OCI-LY7 (cell line): ENCODE measurements at regions not wholly inside any gene's neighbourhood (a gene's known extent, or its start where the extent isn't known, plus 50 kb on each side); places are given as distances from the start of the nearest gene placed in this dataset.

Source experiments
- BruUV-seq: library from RNA; stranded (reverse); fragments of 400-500 nt; replicated peaks from 2 replicates; lab custom pipeline; 2021; lab: Mats Ljungman, UMichigan
- CTCF ChIA-PET: fragments of 300-600 bp; sonication (Branson Sonifier 250); formaldehyde crosslinking; loops from one replicate; lab custom pipeline; 2022; ENCODE audit warnings: antibody characterized with exemption; ENCODE audit not compliant: unreplicated experiment; lab: Charles Lee
- POLR2A ChIA-PET: fragments of 300-600 bp; sonication (Branson Sonifier 250); formaldehyde crosslinking; loops from one replicate; lab custom pipeline; 2022; ENCODE audit warnings: antibody characterized with exemption; lab: Charles Lee
- DNase-seq: peaks from one replicate; pipeline ENCODE4 v3.0.0-alpha.2; 2015; ENCODE audit warnings: low spot score
- H2AFZ ChIP-seq: fragments of 200-600 bp; sonication (generic), shearing (Covaris generic); 2 replicates; pipeline ENCODE4 v1.6.1; 2014; ENCODE audit warnings: mild to moderate bottlenecking, antibody characterized with exemption, low read length, moderate library complexity
- H3K27ac ChIP-seq: fragments of 200-600 bp; sonication (generic); 2 replicates; pipeline ENCODE4 v1.5.1; 2014; ENCODE audit warnings: mixed run types, low read depth, mild to moderate bottlenecking, moderate library complexity, low read length, inconsistent platforms; ENCODE audit not compliant: poor library complexity, severe bottlenecking
- H3K36me3 ChIP-seq: fragments of 200-600 bp; sonication (generic); 2 replicates; pipeline ENCODE4 v1.6.1; 2014; ENCODE audit warnings: mild to moderate bottlenecking, antibody characterized with exemption, low read length, moderate library complexity, mixed read lengths; ENCODE audit not compliant: insufficient read depth
- H3K4me1 ChIP-seq: fragments of 200-600 bp; sonication (generic); 2 replicates; pipeline ENCODE4 v1.5.1; 2014; ENCODE audit warnings: mild to moderate bottlenecking, low read length; ENCODE audit not compliant: insufficient read depth, poor library complexity, severe bottlenecking
- H3K4me2 ChIP-seq: fragments of 200-600 bp; sonication (generic); 2 replicates; pipeline ENCODE4 v1.6.1; 2014; ENCODE audit warnings: mild to moderate bottlenecking, low read length
- H3K4me3 ChIP-seq: fragments of 200-600 bp; sonication (generic); 2 replicates; pipeline ENCODE4 v1.5.1; 2014; ENCODE audit warnings: mild to moderate bottlenecking, low read depth, low read length; ENCODE audit not compliant: poor library complexity, severe bottlenecking
- H3K79me2 ChIP-seq: fragments of 200-600 bp; sonication (generic); 2 replicates; pipeline ENCODE4 v1.6.1; 2016; ENCODE audit warnings: low read depth, mild to moderate bottlenecking, low read length, moderate library complexity, mixed read lengths; ENCODE audit not compliant: insufficient read depth
- H3K9me2 ChIP-seq: fragments of 200-600 bp; sonication (generic); 2 replicates; pipeline ENCODE4 v1.6.1; 2016; ENCODE audit warnings: mild to moderate bottlenecking, low read length, mixed read lengths; ENCODE audit not compliant: insufficient read depth
- H3K9me3 ChIP-seq: fragments of 200-600 bp; sonication (generic); 2 replicates; pipeline ENCODE4 v1.6.1; 2014; ENCODE audit warnings: mild to moderate bottlenecking, mixed run types, low read length, mixed read lengths
- H4K20me1 ChIP-seq: fragments of 200-600 bp; sonication (generic); 2 replicates; pipeline ENCODE4 v1.6.1; 2014; ENCODE audit warnings: mild to moderate bottlenecking, antibody characterized with exemption, low read length, moderate library complexity, mixed read lengths; ENCODE audit not compliant: insufficient read depth
- EZH2phosphoT487 ChIP-seq: fragments of 200-600 bp; sonication (generic); IDR thresholded peaks from 2 replicates; pipeline ENCODE4 v1.6.1; 2018; ENCODE audit warnings: low read depth, borderline replicate concordance, mild to moderate bottlenecking, mixed run types, antibody characterized with exemption, low read length, moderate library complexity, mixed read lengths
- intact Hi-C: fragments of 100-400 bp; cut with micrococcal nuclease; formaldehyde crosslinking; loops from one replicate; pipeline ENCODE4 v1.10.0; 2022; ENCODE audit not compliant: unreplicated experiment

GRCh38 chr2:45067859-45068570 lies 58.8 kb upstream of the SIX2 start:
- Histone ChIP-seq H3K9me2 (no peaks in the 10 kb centered on the region), H3K4me2 (no peak overlapping the region), H3K4me1 (no peaks in the 10 kb centered on the region), H3K36me3 (no peaks in the 10 kb centered on the region), H3K9me3 (no peaks in the 10 kb centered on the region), H3K79me2 (no peaks in the 10 kb centered on the region), H3K27ac (no peak overlapping the region), H3K4me3 (no peak overlapping the region), H2AFZ (no peak overlapping the region; the same call in 1 of the 2 replicates), H4K20me1 (no peaks in the 10 kb centered on the region)
- ChIA-PET CTCF (no interaction called here), POLR2A (interaction anchor here (0.6 kb wide), 1 partner anchor 114 kb away, joined by 4 read pairs; no protein-coding TSS in a partner anchor)
- no peak for TF ChIP-seq EZH2phosphoT487
- no peak for DNase-seq
- intact Hi-C loops: no loop called here
- no TSS peak for BruUV-seq
